Iris pigment epithelial cell (primary cell): ENCODE measurements at regions not wholly inside any gene's neighbourhood (a gene's known extent, or its start where the extent isn't known, plus 50 kb on each side); places are given as distances from the start of the nearest gene placed in this dataset.
"Not testable (repeated sequence)": the region's sequence is repeated elsewhere in the genome, so short reads cannot be mapped to it uniquely, and the experiment has no call there.

ENCODE experiments used
- DNase-seq: peaks from one replicate; pipeline ENCODE4 v3.0.0-alpha.2; 2011; ENCODE audit warnings: low read depth

DNA sequence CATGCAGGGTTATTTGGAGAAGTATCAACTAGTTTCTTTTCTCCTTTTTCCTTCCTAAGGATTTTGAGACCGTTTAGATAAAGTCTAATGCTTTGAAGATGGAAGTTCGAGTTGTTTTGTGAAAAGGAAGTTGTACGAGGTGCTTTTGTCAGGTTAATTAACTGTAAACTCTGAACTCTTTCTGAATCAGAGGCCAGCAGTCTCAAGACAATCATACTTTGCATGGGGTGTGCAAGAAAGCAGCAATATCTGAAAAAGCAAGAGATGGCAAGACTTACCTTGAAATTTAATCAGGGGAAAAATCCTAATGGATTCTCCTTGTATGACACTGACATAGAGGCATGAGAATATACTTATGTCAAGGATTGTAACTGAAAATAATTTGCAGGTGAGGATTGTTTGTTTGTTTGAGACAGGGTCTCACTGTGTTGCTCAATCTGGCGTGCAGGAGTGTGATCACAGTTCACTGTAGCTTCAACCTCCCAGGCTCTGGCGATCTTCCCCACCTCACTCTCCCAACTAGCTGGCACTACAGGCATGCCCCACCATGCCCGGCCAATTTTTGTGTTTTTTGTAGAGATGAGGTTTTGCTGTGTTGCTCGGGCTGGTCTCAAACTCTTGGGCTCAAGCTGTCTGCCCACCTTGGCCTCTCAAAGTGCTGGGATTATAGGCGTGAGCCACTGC lies 170.2 kb upstream of the HMGA2 start:
- no peak for DNase-seq

DNA sequence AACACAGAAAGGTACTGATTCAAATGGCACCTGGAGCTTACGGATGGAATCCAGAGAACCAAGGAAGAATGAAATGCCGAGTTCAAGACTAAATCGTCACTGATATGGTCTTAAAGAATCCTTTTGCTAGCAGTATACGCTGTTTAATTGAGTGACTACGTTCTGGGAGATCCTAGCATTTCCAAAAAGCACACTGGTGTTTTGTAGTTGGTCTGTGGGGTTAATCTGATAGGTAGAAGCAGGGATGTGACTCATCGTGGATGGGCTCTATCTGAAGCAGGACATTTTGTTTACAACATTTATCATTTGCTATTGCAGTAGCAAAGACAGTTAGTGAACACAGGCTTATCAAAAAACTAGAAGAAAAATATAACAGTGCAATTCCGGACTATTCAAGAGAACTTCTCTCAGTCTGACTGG lies 169.2 kb upstream of the HMGA2 start:
- peak; percentile 96 for DNase-seq

DNA sequence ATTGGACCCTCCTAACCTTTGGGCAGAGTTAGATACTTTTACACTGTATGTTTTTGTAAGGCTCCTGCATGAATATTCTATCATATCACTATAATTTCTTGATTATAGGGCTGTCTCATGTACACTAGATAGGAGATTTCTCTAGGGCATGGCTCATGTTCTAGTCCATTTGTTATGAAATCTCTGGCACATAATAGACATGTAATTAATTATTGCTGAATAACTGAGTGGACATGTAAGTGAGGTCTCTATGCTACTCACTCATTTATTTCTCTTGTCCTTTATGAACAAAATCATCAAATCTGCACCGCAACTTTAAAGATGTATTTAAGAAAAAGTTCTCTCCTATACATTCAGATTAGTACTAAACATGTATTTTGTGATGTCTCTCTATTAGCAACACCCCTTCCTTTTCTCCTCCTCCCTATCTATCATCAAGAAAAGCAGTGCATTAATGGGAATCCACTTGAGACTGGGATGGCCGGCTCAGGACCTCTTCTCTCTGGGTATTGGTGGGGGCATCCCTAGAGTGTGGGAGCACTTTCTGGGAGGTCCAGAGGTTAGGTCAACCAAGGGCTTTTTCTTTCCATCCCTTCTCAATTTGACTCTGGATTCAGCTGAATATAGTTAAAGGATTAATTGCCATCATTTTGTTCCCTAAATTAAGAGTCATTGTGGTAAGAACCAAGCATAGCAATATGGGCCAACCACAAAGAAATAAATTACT lies 168.0 kb upstream of the HMGA2 start:
- DNase-seq = peak; percentile 43

DNA sequence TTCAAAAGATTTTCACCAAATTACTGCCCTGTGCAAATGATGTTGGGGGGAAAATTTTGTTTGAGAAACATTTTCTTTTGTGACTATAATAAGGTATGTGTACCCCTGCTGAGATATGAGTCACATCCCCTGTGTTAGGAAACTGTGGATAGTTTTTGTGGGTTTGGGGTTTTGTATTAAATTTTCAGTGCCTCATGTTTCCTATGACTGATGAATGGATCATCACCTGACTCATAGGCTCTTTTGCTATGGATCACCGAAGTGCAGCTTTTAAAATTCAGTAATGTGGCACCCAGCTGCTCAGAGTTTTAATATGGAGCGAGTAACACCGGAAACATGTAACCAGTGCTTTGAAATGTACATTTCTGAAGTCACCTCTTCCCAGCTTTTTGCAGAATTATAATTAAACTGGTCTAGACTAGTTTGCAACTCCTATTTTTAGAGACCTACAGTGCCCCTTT lies 167.4 kb upstream of the HMGA2 start:
- peak; percentile 99 for DNase-seq

DNA sequence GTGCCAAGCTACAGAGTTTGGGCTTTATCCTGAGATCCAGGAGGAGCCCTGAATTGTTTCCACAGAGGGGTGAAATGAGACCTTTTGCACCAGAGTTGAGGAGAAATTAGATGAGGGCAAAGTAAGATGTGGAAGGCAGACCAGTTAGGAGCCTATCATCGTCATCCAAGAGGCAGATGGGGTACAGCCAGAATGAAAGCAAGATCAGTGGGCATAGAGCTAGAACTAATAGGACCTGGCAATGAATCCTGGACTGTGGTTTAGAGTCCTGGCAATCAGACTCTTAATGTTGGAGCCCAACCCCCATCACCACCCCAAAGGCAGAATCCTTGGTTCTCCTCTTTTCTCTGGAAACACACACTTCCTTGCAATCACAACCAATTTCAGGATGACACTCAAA lies 166.6 kb upstream of the HMGA2 start:
- no peak for DNase-seq

DNA sequence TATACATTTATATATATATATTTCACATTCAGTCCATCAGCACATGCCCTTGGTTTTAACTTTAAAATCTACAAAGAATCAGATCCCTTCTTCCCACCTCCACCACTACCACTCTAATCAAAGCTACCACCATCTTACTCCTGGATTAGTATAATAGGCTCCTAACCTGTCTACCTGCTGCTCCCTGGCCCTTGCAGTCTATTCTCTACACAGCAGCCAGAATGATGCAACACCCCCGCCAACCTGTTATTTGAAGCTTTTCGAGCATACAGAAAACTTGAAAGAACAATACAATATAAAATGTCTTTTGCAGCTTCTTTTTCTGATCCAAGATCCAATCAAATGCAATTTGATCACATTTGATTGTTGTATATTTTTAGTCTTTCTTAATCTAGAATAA lies 165.9 kb upstream of the HMGA2 start:
- DNase-seq = no peak

DNA sequence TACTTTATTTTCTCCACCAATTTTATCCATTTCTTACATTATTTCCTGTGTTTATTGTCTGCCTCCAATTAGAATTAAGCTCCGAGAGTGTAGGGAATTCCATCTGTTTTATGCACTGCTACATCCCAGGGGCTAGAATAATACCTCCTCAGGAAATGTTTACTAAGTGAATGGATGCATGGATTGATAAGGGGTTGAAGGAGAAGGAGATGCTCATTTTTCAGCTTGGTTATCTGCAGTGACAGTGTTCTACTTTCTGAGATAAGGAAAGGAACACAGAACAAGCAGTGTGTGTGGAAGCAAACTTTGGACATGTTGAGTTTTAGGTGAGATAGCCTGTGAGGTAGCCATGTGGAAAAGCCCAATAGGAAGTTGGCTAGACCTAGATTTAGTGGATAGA lies 164.6 kb upstream of the HMGA2 start:
- no peak for DNase-seq

DNA sequence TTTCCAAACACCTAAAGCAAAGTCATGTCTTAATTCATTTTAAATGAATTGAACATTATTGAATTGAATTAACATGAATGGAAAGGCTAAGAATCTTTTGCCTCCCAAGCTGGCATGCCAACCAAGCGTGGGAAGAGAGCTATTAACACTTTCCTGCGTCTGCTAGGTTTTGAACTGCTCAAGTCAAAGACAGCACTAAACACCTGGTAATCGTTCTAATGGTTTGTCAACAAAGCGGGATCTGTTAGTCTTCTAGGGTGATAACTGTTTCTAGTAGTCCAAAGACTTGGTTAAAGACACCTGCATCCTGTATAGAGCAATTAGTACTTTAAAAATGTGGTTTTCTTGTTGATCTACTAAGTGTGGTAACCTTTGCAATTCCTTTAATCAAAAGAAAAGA lies 164.2 kb upstream of the HMGA2 start:
- DNase-seq = no peak

DNA sequence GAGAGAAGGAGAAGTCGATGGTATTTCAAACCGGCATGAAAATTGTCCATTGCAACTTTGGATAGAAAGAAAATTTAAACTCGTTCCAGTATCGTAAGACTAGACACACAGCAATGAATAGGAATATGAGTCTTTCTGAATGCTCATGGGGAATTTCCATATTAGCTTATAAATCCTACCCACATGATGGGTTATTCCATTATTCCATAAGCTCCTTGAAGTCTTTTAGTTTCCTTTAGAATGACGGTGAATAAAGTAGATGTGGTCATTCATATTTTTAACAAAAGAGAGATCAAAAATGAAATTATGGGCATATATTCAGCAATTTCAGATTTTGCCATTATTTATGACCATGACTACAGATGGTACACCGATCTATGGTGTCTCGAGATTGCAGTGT lies 163.4 kb upstream of the HMGA2 start:
- no peak for DNase-seq

DNA sequence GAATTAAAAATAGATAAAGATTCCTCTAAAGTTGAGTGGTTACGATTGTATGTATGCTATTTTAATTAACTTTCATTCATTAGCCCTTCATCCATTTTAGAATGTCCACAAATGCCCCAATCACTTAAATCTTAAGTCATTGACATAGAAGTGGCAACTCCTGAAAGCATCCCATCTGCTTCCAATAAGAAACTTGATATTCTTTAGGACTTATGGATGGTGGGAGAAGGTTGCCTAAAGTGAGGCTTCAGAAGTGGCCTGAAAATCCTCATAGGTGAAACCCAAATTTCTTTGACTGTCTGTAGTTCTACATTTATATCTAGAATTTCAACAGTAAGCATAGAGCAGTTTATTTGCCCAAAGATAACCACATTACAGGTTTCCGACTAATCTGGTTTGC lies 161.7 kb upstream of the HMGA2 start:
- DNase-seq = no peak

DNA sequence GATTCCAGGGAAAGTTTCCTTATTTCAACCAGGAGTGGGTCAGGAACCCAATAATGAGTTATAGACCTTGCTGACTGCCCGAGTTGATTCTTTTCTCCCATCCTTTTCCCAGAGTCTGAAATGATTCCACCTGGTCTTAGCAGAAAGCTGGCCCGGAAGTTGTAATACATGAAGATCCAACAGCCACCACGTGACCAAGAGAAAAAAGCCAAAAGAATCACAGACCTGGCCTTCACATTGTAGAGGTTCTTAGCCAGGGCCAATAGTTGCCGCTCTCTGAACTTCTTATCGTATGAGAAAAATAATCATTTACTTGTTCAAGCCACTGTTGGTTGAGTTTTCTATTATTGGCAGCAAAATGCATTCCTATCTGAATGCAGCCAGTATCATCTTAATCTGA lies 161.2 kb upstream of the HMGA2 start:
- no peak for DNase-seq

DNA sequence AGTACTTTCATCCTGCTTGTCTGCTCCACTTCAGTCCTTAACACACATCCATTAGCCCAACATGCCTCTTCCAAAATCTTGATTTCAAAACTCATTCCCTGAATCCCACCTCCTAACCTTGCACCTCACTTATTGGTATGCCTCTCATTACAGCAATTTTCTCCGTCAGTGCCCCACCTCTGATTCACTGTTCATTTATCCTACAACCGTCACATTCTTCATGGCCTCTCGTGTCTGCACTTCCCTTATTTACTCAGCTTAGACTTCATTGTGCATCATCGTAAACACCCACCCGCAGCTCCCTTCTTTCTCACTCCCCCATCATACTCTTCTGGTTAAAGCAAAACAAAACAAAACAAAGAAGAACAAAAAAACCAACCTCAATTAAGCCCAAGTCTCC lies 160.6 kb upstream of the HMGA2 start:
- peak; percentile 61 for DNase-seq

DNA sequence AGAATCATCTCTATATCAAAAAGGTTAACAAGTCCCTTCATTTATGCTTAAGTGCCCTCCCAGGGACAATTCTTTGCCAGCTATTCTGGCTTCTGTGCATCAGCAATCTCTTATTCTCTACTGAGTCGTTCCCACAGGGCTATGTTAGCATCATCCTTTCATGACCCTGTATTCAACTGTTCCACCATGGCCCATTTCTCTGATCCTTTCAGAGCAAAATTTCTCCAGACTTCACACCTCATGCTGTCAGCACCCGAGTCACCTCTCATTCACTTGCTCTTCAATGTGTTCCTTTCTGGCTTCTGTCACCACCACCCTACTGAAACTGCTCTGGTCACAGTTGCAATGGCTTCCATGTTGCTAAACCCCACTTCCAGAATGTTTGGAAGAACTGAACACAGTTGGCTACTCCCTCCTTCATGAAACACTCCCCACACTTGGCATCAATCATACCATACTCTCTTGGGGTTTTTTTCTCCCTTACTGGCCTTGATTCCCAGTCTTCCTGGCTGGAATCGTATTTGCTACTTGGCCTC lies 159.5 kb upstream of the HMGA2 start:
- no peak for DNase-seq

DNA sequence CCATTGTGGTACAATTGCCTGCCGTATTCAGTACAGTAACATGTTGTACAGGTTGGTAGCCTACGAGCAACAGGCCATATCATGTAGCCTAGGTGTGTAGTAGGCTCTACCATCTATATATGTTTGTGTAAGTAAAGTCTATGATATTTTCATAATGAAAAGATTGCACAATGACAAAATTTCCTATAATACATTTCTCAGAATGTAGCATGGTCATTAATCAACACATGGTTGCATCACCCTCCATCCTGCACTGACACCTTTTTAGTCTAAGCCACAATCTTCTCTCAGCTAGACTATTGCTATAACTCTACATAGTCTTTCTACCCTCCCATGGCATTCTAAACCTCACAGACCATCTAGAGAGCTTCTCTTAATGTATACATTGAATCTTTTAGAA lies 158.5 kb upstream of the HMGA2 start:
- DNase-seq = no peak

DNA sequence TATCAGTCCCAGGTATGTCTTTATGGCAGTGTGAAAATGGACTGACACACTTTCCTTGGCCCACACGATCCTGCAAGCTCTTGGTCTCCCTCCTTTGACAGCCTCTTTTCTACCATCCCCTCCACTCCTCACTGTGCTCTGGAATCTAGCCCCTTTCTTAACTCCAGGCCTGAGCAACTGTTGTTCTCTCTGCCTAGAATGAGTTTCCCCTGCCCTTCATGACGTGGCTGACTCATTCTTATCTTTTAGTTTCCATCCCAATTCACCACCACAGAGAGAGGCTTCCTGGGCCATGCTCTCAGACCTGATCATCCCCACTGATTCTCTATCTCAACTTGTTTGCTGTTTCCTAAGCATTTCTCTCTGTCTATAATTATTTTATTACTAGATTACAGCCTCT lies 157.4 kb upstream of the HMGA2 start:
- DNase-seq = peak; percentile 82

DNA sequence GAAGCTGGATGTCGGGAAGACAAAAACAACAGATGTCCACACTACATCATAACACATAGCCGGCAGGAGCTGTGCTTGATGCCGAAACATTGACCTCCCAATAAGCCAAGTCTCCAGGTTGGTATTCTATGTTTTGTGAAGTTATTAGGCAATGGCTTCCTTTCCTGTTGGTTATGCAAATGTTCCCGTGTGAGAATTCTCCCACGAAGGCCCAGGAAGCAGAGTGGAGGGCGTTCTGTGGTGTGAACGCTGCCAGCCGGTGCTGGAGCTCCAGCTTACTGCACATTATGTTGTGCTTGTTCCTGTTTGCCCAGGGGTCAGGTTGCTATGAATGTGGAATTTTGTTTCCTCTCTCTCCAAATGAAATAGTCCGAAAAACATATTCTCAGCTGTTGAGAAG lies 156.4 kb upstream of the HMGA2 start:
- peak; percentile 88 for DNase-seq

DNA sequence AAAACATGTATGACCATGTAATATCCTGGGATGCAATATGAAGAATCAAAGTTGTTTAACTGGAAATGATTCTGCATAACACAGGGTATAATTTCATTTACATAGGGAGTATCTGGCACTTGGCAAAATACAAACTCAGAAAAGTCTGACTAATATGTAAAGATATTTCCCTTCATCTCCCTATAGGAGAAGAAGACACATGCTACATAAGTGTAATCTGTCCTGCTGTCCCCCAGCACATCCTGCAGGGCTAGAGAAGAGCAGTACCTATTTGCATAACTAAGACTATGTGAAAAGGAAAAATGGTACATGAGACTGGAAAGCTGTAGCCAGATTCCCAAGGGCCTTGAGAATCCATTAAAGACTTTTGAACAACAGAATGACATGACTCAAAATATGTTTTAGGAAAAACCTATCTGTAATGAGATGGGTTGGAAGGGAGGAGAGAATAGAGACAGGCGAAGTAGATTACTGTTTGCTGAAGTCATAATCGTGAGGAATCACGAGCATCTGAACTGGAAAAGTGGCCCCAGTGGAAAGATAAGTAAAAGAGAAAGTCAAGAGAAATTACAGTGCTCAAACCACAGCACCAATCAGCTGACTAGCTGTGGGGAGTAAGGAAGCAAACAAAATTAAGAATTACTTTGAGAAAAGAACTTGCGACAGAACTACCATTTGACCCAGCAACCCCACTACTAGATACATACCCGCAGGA lies 155.1 kb upstream of the HMGA2 start:
- DNase-seq = no peak

DNA sequence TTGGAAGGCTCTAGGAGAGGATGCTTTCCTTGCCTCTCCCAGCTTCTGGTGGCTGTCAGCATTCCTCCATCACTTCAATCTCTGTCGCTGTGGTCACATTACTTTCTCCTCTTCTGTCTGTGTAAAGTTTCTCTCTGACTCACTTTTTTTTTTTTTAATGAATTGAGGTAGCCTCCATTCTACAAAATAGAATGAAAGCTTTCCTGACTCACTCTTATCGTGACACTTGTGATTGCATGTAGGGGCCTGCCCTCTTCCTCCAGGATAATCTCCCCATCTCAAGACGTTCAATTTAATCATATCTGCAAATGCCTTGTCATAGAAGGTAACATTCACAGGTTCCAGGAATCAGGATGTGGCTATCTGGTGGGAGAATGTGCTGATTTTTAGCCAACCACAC lies 153.5 kb upstream of the HMGA2 start:
- DNase-seq = peak; percentile 52

DNA sequence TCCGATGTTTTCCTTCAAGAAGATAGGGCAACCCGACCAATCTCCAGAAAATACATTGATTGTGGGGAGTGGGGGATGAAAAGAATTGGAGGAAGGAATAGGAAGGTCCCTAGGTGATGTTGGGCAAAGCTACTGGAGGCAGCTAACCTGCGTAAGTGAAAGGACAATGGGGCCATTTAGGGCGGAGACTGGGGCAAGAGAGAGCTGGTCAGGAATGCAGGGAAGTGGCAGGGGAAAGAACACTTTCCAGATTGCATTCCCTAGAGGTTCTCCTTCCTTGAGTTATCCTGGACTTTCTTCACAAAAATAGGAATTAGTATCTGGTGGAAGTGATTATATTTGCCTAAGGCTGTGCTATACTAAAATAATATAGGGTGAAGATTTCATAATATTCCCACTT lies 151.8 kb upstream of the HMGA2 start:
- no peak for DNase-seq

DNA sequence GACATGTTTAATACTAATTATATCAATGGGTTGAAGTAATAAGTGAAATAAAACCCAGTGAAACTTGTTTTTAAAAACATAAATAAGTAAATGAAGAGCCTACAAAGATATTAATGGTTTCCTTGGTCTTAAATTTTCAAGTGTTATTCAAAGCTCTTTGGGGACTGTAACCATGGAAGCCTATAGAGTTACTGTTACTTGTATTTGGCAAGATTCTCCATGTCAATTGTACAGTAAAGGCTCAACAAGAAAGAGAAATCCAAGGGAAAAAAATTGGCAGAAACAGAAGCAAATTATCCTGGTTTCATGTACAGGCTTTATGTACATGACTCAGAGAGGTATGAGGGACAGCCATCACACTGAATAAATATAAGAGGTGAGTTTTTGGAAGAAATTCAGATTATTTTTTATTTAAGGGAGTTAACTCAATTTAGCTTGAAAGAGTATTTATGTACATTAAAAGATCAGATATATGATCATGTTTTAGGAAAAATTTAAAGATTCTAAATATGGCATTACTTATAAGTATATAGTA lies 151.1 kb upstream of the HMGA2 start:
- DNase-seq = no peak

DNA sequence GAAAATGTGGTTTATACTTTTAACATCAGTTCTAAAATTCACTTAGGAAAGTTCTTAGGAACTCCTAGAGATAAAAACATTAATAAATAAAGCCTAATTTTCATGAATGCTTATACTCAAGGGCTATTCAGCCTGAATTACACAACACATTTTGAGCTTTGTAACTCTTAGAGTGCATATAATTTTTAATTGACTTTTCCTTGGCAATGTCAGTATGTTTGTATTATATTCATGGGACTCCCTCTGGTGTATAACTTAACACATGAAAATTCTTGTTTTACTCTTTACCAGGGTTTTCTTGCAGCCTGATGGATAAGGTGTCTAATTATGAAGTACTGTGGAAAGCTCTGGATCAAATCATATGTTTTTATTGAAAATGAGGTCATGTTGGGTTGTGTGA lies 150.6 kb upstream of the HMGA2 start:
- DNase-seq = peak; percentile 60

DNA sequence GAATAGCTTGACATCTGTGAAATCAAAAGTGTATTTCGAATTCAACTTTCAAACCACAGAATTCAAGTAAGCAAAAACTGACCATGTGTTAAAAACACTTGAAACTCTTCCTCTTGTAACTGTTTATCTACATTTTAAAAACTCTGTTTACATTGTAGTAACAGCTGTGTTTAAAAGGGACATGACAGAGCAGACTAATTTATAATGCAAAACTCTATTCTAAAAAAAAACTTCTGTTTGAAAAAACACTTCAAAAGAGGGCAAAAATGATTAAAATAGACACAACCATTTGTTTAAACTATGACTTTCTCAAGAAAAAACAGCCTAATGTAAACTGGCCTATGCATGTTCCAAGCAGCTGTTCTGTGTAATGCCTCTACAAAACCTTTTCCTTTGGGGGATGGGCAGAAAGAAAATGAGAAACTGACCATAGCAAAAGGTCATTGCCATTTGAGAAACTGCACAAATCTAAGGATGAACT lies 149.1 kb upstream of the HMGA2 start:
- DNase-seq = no peak

DNA sequence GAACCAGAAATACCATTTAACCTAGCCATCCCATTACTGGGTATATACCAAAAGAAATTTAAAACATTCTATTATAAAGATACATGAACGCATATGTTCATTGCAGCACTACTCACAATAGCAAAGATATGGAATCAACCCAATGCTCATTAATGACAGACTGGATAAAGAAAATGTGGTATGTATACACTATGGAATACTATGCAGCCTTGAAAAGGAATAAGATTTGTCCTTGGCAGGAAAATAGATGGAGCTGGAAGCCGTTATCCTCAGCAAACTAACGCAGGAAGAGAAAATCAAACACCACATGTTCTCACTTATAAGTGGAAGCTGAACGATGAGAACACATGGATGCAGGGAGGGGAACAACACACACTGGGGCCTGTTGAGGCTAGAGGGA lies 146.1 kb upstream of the HMGA2 start:
- not testable (repeated sequence) for DNase-seq
